Occipital lobe (tissue), 2 donors: ENCODE measurements at regions not wholly inside any gene's neighbourhood (a gene's known extent, or its start where the extent isn't known, plus 50 kb on each side); places are given as distances from the start of the nearest gene placed in this dataset. TPM values are rescaled to one million over a fixed set of nuclear protein-coding genes. Genes with fewer than 3 reads are reported as not detected.

ENCODE experiments used
- DNase-seq: peaks from one replicate; lab custom pipeline; 2025; lab: John Stamatoyannopoulos, UW
- small RNA-seq: library from RNA; depleted of rRNA; stranded (forward); fragments of <200 nt; gene quantifications from one replicate; pipeline ENCODE3, GENCODE V24; 2014

DNA sequence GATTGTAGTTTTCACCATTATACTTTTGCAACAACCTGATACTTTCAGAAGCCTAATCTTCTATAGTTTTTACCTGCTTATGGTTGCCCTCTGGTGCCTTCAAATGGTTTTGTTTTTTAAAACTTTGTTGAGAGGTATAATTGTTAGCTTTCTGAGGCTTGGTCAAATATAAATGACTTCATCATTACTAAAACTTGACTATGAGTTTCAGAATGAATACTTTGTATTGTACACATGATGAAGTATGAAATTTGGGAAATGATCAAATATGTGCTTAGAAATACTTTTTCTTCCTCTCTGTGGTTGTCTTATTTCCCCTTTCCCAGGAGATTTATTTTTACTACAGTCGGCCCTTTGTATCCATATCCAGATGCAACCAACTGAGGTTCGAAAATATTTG is 151.8 kb upstream of the B3GALT2 start:
- no peak for DNase-seq

DNA sequence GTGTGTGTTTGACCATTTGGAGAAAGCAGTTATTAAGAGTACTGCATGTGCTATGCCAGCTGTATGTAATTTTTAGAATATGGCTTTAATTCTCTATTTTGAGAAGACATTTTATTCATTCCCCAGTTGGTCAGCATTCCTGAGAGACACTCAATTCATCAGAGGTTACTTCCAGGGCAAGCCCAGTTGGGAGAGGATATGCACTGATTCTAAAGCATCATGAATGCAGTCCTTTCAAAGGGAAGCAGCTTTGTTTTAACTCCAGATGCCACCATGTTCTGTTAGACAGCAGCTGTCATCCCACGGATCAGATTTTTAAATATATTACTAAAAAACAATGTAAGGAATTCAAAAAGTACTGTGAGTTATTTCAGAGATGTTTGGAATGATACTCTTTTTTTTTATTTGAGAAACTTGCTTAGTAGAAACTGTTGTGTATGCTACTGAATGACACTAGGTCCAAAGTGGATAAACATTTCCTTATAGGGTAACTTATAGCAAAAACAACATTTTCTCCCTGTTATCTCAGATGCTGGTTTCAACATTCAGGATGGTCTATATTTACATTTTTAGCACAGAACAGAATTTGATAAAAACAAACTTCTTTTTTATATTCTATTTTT is 149.5 kb upstream of the B3GALT2 start:
- no peak for DNase-seq

DNA sequence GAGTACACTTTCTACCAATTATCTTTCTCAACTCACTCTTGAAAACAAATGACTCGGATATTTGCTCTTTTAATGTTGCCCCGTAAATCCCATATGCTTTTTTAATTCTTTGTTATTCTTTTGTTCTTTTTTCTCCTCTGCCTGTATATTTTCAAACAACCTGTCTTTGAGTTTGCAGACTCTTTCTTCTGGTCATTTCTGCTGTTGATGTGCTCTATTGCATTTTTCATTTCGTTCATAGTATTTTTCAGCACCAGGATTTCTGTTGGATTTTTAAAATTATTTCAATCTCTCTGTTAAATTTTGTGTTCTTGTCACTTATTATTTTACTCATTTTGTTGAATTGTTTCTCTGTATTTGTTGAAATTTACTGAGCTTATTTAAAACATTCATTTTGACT is 146.8 kb upstream of the B3GALT2 start:
- DNase-seq = no peak

DNA sequence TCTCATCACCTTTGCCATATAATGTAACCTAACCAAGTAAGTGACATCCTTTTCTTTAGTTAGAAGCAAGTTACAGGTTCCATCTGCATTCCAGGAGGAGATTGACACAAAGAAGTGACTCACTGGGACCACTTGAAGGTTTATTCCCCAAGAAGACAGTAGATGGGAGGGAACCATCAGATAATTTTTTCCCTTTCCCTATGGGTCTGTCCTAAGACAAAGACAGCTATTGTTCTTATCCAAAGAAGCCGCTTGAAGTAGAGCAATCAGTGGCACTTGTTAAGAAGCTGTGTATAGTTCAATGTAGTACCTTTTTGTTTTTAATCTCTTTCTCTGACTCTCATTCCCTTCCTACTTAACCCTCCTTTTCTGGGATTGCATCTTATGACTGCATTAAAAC is 139.9 kb upstream of the B3GALT2 start:
- no peak for DNase-seq

DNA sequence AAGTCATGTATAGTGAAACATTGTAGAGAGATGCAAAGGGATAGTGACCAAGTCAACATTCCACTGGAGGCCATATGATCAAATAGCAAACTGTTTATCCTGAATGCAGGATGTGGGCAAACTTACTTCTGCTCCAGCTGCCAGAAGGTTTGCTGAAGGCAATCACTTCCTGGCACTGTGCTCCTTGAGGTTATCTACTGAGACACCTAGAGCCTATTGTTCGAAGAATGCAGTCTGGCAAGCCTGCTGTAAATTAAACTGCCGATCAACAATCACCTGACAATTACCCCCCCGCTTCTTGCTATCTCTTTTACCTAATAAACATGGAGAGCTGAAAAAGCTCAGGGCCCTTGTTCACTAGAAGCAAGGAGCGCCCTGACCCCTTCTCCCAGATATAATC is 139.4 kb upstream of the B3GALT2 start:
- no peak for DNase-seq

DNA sequence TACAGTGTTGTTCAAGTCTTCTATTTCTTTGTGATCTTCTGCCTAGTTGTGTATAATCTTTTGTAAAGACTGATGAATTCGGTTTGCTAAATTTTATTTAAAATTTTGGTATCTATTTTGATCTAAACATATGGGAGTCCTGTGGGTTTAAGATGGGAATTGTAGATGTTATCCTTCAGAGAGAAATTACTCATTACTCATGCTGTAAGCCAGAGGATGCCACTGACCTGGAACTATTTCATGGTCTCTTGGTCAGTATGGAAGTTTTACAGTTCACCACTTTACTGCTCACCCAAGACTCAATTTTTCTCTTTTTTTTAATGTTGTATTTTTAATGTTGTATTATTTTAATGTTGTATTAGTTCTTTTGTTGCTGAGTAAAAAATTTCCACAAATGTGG is 138.6 kb upstream of the B3GALT2 start:
- DNase-seq = no peak

DNA sequence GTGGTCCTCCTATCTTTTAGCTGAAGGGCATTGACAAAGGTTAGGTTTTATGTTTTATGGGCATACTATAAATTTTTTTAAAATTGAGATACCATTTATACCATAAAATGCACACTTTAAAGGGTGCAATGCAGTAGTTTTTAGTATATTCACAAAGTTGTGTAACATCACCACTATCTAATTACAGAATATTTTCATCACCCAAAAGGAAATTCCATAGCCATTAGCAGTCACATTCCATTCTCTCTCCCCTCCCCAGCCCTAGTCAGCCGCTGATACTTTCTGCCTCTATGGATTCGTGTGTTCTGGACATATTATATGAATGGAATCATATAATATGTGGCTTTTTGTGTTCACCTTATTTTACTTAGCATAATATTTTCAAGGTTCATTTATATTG is 135.8 kb upstream of the B3GALT2 start:
- no peak for DNase-seq

DNA sequence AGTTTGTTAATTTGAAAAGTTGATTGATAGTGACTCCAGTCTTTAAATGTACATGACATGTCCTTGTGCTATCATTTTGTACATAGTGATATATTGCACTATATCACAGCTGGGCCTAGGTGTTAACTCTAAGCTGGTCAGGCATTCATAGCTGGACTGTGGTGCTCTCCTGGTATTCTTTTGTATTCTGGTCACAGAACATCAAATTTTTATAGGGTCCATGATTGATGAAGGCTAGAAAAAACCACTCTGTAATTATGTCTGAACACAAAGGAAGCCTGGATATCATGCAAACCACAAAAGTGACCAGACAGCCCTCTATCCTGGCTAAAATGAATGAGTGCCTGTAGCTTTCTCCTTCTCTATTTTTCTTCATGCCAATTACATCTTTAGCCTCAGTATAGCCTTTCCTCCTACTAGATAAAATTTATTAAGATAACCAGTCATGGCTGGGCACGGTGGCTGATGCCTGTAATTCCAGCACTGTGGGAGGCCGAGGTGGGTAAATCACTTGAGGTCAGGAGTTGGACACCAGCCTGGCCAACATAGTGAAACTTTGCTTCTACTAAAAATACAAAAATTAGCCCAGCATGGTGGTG is 134.9 kb upstream of the B3GALT2 start:
- no peak for DNase-seq

DNA sequence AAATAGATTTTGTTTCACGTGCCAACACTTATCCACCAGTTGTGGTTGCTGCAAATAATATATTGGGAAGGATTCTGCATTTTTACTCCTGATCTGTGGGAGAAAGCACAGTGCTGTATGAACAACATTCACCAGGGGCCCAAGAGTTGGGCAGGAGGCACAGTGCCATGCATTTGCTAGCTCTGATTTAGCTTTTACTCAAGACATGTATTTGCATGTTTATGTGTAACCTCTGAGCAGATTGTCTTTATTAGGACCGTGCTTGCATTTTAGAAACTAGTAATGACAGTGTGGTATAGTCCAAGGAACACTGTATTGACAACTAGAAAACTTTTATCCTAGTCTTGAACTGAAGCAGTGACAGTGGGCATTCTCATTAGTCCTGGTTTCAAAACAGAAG is 133.9 kb upstream of the B3GALT2 start:
- DNase-seq = no peak

DNA sequence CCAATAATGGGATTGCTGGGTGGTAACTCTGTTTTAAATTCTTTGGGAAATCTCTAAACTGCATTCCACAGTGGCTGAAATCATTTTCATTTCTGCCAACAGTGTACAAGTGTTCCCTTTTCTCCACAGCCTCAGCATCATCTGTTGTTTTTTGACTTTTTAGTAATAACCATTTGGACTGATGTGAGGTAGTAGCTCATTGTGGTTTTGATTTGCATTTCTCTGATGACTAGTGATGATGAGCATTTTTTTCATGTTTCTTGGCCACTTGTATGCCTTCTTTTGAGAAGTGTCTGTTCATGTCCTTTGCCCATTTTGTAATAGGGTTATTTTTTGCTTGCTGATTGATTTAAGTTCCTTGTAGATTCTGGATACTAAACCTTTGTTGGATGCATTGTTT is 131.9 kb upstream of the B3GALT2 start:
- DNase-seq = no peak

DNA sequence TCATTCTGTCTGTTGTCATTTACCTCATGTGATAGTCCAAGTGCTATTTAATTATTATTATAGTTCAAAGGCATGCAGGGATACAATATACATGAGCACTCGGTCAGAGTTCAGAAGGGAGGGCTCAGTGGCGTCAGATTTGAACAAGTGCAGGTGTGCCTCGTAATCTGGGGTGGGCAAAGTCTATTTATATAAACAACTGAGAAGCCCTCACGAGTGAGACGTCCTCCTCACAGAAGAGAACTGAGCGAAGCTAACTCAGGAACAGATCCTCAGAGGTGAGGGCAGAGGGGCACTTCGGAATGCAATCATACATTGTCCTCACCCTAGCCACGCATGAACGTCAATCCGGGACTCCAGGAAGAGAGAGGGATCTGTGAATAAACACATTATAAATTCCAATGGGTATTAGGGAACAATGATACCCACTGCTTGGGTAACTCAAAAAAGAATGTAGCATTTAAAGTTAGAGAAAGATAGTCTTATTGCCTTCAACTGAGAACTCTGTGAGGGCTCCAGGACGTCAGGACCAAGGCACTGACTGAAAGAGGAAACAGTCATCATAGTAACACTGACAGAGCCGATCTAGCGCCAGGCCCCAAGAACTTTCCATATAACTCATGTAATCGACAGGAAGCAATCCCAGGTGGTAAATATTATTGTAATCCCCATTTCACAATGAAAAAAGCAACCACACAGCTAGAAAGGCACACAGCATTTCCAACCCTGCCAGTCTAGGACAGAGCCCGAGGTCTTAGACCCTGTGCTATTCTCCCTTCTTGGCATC is 127.1 kb upstream of the B3GALT2 start:
- no peak for DNase-seq

DNA sequence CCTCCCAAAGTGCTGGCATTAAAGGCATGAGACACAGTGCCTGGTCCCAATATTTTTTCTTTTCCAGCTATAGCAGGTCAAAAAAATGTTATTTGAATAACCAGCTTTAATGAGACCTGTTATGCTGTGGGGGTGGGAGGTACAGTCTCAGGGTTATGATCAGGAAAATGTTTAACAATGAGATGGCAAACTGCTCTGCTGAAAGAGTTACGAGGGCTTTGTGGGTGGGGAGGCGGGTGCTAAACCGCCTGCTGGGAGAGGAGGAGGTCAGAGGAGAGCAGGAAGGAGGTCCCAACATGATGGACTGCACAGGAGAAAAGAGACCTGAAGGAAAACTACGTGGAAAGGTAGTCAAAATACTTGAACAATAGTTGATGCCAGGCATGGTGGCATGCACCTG is 126.0 kb upstream of the B3GALT2 start:
- DNase-seq = no peak

DNA sequence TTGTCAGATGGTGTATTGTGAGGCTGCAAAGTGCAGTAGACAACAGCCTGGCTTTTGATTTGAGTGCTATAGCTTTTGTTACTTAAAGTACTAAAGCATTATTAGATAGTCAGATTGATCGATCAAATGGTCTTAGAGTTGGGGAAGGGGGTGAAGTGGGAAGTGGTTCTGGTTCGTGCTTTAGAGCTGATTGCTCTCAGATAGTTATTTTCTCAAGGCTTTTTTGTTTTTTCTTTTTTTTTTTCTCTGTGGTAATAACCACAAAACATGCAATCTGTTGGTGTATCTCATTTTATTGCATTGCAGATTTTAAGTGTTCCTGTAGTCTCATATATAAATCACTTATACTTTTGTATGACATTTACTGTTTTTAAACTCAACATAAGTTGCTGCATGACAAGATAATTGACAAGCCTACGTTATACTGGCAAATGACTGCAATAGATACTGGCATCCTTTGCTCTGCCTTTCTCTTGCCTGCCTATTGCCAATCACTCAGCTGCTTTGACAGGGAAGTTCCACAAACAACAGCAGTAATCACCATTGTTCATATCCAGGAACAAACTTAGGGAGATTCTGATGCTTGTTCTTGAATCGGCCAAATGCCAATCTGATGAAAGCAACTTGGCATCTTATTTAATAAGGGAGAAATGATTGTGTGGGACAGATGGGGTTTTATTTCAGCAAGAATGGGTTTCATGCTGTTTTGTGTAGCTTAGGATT is 125.0 kb upstream of the B3GALT2 start:
- DNase-seq = no peak

DNA sequence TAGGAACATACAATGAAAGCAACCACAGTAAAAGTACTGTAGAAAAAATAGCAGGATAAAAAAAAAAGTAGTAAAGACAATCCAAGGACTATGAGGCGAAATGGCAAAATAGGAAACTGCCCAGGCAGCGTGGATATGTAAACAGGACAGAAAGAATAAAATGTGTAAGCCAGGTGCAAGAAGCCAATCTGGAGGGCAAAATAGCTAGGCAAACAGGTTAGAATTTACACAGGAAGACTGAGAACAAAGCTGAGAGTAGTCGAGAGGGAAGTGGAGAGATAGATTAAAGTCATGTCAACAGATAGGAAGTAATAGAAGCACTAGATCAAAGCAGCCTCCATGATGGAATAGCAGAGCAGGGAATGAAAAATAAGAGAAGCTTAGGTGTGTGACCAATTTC is 124.2 kb upstream of the B3GALT2 start:
- no peak for DNase-seq

DNA sequence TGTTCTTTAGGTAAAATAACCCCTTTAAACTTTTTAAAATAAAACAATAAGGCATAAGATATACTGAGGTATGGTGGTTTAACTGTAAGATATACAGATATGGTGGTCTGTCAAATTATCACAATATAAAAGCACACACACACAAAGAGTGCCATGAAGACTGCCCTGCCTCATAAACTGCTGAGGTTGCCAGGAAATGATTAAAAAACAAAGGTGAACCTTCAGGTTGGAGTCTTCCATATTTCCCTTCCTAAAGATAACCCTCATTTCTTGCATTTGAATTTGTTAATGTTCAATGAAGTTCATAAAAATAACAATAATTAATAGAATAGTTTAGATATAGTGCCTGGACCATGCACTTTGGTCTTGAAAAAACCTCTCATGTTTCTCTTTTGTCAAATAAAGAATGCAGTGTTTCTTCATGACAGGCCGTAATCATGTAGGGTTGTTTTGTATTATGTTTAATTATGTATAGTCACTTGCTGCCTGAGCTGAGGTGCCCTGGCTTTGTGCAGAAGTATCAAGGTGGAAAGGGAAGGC is 123.6 kb upstream of the B3GALT2 start:
- DNase-seq = no peak

DNA sequence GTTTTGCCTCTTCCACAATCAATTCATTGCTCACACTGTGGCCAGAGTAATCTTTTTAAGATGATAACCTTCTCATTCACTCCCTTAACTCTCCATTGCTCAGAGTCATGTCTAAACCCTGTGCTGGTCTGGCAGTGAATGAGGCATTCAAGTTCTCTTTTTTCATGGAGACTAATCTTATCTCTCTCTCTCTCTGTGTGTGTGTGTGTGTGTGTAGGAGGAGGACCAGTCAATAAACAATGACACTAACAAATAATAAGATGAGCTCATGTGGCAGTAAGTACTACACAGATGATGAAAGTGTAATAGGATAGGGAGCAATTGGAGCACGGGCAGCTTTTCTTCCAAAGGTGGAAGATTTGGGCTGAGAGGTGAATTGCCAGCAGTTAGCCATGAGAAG is 122.0 kb upstream of the B3GALT2 start:
- no peak for DNase-seq

DNA sequence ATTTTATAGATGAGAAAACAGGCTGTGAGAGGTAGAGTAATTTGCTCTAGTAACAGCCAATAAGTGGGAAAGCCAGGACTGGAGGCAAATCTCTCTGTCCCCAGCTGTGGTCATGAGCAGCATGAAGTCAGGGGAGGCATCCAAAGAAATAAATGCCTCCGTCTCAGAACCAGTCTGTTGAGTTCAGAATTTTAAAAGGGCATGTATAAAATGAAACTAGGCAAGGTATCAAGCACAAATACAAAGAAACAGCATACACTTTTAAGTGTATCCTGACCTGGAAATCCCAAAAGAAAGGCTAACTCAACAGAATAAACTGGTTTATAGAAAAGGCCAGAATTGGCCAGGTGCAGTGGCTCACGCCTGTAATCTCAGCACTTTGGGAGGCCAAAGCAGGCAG is 120.0 kb upstream of the B3GALT2 start:
- no peak for DNase-seq

Small RNAs in the stretch of these regions (small RNA-seq; reads per million reads assigned to genes)
- not detected for gene RNU6-983P
